NCI-H1105 (cell line): ENCODE measurements at regions not wholly inside any gene's neighbourhood (a gene's known extent, or its start where the extent isn't known, plus 50 kb on each side); places are given as distances from the start of the nearest gene placed in this dataset.

Experiments
- DNase-seq: peaks from one replicate; lab custom pipeline; 2025; lab: John Stamatoyannopoulos, UW

DNA sequence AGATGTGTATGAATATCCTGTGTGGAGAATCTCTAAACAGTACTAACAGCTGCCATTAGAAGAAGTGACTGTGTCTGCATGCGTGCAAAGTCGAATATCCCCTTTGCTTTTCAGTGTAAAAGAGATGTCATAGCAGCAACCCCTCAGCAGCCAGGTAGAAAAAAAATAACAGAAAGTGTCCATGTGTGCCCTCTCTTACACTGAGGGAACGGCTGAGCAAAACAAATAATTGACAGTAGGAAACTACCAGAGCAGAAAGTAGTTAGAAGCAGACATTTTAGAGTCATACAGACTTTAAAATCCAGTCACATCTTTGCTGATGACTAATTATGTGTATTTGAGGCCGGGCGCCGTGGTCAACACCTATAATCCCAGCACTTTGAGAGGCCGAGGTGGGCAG lies 370.8 kb downstream of the GPM6A start:
- DNase-seq: no peak

DNA sequence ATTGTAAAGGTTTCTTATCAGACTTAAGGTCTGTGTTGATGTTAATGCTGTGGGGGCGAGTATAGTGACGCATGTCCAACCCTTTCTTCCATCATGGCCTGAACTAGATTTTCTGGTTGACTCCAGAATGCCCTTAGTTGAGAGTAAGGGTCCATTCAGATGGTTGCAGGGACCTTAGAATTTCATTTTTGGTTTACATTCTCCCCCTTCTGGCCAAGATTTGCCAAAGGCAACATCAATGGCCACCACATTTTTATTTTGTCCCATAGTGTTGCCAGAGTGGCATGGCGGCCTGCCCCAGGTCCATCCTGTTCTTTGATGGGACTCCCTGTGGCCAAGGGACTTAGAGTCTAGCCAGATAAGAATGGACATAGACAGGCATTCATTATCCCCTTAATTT lies 368.5 kb downstream of the GPM6A start:
- DNase-seq: no peak

DNA sequence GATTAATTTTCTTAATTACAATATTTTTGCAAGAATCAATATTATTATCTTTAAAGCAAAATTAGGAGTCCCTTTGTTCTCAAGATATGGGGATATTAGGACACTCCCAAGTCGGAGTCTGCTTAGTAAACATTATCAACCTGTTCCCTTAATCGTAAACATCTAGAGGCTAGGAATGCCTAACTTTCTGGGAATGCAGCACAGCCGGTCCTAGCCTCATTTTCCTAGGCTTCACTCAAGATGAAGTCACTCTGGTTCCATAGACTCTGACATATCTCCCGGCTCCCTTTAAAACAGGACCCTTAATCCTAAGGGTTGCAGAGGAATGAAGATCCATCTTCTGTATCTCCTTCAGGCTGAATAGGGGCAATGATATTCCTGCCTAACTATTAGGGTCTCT lies 367.6 kb downstream of the GPM6A start:
- no peak for DNase-seq

DNA sequence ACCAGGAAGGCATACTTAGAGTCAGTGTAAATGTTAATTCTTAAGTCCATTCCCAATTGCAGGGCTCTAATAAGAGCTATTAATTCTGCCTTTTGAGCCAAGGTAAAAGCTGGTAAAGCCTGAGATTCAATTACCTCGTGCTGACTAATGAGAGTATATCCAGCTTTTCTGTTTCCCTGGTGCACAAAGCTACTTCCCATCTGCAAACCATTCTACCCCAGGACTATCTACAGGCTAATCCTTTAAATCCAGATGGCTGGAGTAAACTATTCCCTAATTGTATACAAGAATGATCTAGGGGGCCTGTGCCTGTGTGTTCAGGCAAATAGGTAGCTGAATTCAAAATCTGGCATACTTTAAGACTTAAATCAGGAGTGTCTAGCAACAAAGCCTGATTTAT lies 365.0 kb downstream of the GPM6A start:
- DNase-seq: no peak

DNA sequence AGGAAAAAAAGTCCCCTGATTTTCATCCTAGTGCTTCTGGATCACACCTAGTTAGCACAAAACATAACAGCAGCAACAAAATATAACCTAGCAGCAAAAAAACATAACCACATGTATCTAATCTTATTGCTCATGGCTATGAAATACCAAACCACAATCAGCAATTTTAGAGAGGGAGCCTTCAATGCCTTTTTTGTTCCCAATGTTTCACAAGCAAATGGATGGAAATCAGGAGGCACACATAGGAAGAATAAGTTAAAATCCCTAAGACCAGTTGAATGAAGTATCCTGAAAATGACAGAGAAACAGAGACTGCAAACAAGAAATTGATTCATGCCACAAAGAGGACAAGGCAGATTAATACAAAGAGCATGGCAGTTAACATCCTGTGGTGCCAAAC lies 361.6 kb downstream of the GPM6A start:
- DNase-seq: no peak

DNA sequence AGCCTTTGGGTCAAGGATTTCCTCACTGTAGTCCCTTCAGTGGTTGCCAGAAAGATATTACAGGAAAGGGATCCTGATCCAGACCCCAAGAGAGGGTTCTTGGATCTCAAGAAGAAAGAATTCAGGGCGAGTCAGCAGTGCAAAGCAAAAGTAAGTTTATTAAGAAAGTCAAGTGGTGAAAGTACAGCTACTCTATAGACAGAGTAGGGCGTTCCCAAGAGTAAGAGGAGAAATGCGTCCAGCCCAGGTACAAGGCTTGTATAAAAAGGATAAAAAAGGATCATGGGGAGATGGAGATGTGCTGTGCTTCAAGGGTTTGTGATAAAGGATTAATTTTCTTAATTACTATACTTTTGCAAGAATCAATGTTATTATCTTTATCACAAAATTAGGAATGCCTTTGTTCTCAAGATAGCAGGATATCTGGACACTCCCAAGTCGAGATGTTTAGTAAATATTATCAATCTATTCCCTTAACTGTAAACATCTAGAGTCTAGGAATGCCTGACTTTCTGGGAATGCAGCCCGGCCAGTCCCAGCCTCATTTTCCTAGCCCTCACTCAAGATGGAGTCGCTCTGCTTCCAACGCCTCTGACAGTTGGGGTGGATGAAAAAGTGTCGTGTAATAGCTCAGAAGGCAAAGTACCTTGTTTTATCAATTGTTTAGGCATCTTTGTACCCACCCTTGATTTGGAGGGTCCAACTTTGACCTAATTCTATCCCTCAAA lies 360.7 kb downstream of the GPM6A start:
- no peak for DNase-seq

DNA sequence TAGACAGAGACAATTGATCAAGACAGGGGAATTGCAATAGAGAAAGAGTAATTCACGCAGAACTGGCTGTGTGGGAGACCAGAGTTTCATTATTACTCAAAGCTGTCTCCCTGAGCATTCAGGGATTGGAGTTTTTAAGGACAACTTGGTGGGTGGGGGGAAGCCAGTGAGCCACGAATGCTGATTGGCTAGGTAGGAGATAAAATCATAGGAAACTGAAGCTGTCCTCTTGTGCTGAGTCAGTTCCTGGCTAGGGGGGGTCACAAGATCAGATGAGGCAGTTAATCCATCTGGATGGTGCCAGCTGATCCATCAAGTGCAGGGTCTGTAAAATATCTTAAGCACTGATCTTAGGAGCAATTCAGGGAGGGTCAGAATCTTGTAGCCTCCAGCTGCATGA lies 358.6 kb downstream of the GPM6A start:
- DNase-seq: no peak

DNA sequence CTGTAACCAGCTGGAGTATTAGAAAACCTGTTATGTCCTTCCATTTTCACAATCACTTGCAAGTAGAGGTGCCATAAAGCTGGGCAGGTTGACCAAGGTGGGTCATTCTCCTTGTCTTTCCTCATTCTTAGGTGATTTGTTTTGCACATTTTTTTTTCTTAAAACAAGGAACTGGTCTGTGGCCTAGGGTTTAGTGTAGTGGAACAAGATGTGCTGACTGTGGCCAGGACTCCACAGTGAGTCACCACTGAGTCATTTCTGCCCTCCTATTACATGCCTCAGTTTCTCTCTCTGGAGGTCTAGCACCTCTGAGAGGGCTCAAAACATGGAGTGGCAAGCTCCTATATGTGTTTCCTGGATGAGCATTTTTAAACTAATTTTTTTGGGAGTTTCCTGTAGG lies 355.9 kb downstream of the GPM6A start:
- DNase-seq: no peak

DNA sequence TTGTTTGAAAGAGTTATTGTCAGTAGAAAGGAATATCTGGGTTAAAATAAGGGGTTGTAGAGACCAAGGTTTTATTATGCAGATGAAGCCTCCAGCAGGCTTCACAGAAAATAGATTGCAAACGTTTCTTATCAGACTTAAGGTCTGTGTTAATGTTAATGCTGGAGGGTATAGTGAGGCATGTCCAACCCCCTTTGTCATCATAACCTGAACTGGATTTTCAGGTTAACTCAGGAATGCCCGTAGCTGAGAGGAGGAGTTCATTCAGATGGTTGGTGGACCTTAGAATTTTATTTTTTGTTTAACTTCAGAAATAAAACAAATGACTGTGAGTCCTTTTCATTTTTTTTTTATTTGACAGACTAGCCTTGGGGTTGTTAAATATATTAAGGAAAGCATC lies 354.1 kb downstream of the GPM6A start:
- DNase-seq: no peak

DNA sequence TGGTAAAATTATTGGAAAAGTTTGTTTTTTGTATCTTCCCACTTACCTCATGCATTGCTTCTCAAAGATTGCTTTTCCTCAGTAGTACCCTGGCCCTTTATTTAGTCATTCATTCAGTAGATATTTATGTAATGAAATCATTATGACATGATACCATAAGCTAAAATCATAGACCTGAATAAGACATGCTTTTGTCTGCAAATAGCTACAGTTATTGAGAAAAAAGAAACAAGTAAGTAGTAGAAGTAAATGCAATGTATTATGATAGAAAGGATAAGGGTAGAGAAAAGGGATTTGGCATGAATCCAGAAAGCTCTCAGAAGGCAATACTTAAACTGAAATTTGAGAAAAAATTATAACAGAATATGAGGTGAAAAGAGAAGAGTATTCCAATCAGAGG lies 352.5 kb downstream of the GPM6A start:
- no peak for DNase-seq

DNA sequence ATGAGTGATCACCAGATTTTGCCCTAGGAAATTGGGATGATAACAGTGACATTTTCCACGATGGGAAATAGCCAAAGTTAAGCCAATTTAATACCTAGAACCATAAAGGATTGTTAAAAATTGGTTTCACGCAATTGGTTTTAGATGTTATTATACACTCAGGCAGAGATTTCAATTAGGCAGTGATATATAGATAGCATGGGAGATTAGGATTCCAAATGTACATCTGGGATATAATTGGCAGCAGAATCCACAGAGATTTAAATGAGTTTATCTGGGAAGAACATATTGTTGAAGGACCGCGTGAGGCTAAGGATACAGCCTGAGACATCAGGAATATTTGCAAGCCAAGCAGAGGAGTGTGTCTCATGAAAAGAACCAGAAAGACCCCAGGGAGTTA lies 351.6 kb downstream of the GPM6A start:
- no peak for DNase-seq

DNA sequence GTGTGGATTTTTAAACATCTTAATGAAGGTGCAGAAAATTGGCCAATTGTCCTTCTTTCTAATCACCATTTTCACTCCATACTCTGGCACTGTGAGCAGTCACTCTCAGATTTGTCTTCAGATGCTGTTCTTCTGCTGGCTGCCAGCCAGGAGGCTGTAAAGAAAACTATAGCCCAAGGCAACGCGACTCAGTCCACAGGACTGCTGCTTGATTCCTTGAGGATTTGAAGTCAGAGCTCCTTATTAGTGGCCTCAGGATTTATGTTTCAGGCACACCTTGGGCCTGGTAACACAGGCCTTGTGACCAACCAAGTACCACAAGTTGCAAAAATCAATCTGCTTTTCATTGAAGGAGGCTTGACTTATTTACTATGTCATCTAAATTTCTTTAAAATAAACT lies 342.6 kb downstream of the GPM6A start:
- no peak for DNase-seq

DNA sequence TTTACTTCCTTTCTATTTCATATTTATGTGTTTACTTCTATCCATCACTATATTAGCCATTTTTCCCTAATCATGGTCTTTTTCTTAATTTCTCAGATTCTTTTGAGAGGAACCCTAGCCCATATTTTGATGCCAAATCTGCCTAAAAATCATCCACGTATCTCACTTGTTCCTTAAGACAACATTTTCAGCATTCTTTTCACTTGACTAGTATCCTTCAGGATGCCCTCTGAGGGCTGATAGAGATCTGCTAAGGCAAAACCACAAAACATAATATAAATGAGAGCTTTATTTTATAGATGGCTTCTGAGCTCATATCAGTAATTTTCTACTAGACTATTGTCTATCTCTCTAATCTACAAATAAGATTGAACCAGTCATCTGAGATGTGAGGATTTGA lies 341.9 kb downstream of the GPM6A start:
- DNase-seq: no peak

DNA sequence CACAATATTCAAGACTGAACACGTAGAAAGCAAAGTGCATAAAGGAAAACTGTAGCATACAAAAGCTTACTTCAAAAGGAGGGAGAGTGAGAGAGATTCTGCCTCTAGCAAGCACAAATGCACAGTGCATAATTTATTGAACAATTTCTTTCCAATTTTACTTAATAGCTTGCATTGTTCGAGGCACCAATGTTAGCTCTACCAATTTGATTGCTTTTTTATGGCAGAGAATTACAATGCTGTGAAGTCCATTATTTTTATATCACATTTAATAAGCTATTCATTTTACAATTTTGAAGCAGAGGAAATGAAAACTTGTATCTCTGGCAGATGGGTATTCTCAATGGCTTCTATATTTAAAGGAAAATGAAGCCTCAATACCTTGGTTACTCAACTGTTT lies 331.7 kb downstream of the GPM6A start:
- no peak for DNase-seq

DNA sequence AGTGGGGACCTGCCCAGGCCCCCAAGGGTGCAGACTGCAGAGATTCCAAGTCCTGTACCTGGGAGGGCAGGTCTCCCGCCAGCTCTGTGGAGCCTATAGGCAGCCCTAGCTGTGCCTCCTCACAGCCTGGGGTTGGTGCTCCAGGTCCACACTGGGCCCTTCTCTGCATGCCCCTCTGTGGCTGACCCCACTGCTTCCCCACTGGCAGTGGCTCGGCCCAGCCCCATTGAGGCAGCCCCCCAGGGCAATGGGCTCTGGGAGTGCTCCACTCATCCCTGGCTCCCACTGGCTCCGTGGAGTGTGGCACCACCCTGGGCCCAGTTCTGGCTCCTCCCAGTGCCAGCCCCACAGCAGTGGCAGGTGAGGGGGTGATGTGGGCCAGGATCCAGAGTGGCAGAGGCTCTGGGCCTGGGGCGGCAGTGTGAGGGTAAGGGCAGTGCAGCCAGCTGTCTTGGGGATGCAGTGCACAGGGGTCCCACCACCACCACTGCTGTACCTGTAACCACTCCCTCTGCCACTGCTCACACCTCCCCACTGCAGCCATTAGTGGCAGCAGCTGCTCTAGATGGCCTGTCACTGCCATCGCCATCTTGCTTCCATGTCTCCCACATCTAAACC lies 312.2 kb downstream of the GPM6A start:
- no peak for DNase-seq

DNA sequence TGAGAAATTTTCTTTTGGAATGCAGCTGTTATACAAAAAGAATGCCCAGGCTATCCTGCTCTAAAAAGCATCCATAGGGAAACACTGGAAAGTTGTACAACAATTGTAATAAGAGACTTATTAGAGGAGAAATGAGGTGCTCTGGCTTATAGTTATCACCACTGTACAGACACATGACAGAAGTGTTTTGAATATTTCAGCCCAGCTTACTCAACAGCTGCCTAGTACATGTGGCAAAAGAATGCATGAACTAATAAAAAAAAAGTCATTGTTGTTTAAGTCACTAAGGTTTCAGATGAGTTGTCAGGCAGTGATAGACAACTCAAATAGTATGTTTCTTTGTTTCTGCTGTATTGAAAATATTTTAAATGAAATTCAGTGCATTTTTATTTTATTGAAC lies 307.7 kb downstream of the GPM6A start:
- DNase-seq: no peak

DNA sequence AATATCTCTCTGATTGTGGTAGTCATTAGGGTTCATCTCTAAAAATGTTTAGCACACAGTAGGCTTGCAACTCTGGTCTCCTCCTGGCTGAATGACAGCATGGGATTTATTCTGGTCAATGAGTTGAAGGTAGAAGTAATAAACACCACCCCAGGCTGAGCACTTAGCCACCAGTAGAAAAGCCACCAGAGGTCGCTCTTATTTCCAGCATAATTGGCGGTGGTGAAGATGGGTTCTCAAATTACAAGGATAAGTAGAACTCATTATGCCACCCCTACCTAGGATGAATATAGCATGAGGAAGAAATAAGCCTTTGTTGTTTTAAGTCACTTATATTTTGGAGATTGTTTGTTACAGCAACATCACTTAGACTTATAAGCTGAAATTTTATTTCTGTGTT lies 302.7 kb downstream of the GPM6A start:
- no peak for DNase-seq

DNA sequence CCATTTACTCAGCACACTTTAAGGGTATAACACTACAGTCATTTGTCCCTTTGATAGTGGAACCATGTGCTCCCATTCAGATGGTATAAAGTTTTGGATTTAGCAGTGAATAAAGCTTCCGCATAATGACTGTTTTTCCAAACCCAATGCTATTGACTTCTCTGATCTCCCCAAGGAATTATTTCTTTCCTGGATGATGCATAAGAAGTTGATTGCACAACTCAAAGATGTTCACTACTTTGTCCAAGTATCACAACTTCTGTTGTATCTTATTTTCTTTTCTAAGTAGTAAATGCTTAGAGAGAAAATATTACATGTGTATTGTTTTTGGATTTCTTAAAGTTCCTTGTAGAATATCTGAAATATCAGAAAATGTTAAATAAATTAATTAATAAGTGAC lies 300.2 kb downstream of the GPM6A start:
- DNase-seq: no peak

DNA sequence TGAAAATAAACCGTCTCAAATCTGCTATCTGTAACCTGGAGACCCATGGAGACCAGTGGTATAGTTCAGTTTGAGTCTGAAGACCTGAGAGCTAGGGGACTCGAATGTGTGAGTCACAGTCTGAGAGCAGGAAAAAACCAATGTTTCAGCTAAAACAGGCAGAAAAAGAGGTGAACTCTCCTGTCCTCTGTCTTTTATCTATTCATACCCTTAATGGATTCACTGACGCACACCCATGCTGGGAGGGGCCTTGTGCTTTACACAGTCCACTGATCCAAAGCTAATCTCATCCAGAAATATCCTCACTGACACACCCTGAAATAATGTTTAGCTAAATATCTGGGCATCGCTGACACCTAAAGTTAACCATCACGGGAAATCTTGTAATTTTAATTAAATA lies 297.9 kb downstream of the GPM6A start:
- no peak for DNase-seq

DNA sequence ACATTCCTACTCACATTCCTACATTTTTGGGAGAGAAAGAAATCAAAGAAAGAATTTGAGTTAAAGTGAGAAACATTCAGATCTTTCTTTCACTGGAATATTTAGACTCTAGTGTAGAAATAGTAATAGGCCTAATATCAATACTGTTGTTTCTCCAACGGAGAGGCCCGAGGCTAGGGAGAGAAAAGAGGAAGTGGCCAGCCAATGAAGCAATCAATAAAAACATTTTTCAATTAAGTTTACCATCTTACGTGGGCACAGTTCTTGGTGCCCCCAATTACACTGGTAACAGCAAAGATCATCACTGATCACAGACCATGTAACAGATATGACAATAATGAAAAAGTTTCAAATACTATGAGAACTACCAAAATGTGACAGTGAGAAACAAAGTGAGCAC lies 281.4 kb downstream of the GPM6A start:
- no peak for DNase-seq

DNA sequence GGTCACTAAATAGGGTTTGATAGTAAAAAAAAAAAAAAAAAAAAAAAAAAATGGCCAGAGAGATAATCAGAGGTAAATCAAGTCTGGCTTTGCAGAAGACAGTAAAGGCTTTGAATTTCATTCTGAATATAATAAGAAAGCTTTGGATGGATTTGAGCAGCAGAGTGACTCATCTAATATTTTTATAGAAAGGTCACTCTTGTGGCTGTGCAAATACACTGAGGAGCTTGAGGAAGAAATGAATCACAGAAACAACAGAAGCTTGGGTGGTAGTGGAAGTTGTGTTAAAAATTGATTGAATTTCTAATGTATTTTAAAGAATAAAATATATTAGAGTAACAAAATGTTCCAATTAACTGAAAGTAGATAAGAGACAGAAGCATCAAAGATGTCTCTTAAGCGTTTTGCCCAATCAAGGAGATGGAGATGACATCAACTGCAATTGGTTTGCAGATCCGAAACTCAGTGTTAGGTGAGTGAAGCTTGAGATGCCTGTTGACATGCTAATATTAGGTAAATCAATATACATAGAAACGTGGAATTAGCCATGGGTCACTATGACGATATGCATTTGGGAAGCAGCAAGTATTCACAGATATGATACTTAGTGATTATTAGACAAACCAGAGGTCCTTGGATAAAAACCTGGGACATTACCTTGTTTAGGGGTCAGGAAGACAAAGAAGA lies 280.5 kb downstream of the GPM6A start:
- DNase-seq: no peak

DNA sequence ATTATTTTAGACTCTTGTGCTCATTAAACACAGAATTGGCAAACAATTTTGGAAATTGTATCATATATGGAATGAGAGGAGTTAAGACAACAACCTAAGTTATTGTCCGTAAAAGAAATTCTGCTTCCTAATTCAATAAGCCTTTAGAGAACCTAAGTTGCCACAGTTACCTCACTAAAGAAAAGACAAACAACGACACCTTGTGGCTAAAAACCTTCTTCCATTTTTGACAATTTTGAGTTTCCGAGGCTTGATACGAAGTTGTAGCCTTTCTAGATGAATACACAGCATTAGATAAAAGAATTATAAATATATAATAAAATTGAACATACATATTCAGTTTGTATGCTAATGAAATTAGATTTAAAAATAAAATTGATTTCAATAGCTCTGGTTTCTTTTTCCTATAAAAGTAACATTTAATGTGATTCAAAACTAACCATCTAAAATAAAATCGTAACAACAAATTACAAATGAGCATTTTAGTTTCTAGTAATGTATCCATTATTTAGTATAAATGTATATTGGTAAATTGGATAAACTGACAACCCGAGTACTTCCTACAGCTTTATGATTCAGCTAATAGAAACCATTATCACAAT lies 275.1 kb downstream of the GPM6A start:
- peak; percentile 29 for DNase-seq

DNA sequence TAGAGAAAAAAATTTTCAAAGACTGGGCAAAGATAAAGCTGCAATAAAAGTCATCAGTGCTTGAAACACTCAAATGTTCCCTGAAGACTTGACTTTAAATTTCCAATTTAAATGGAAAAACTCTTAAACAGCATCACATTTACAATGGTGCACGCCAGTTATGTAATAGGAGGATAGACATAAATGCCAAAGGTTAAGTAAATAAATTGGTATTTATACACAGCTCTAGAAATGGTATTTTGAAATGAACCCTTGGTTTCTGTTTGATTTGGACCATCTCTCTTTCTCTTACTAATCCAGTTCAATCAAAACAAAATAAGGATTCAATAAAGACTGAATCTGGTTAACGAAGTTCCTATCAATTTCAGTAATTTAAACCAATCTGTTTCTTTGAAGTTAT lies 272.6 kb downstream of the GPM6A start:
- no peak for DNase-seq
